HL-60 (cell line): ENCODE measurements at regions not wholly inside any gene's neighbourhood (a gene's known extent, or its start where the extent isn't known, plus 50 kb on each side); places are given as distances from the start of the nearest gene placed in this dataset.

Experiments used
- GABPA ChIP-seq: IDR thresholded peaks from 2 replicates; pipeline ENCODE4 v1.6.1; 2012; ENCODE audit warnings: low read depth
- POLR2AphosphoS5 ChIP-seq: IDR thresholded peaks from 2 replicates; pipeline ENCODE4 v1.6.1; 2012; ENCODE audit warnings: low read depth
- SPI1 ChIP-seq: IDR thresholded peaks from 2 replicates; pipeline ENCODE4 v1.6.1; 2012; ENCODE audit warnings: low read depth, mild to moderate bottlenecking, borderline replicate concordance
- TF ChIP-seq, protein P1 (sequence below): IDR thresholded peaks from one replicate; pipeline ENCODE4 v1.5.1; 2011; ENCODE audit warnings: low read length, control low read depth, inconsistent platforms; ENCODE audit not compliant: insufficient read depth
- TF ChIP-seq, protein P2 (sequence below): IDR thresholded peaks from 2 replicates; pipeline ENCODE4 v1.6.1; 2012; ENCODE audit warnings: low read depth; ENCODE audit not compliant: insufficient replicate concordance

DNA sequence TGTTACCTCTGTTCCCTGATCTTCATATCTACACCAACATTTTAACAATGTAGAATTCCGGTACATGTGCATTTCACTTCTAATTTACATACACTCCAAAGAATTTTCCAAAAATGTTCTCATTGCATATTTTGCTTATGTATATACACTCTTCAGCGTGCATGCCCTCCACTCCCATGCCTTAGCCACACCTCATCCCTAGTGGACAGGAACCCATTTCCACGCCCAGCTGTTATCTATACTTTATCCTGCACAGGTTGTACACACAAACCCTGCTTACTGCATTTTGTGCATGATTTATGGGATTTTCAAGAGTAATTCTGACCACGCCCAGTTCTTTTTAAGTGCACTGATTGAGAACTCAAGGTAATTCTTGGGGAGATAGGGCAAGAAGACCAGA, 102.4 kb downstream of the TFAP2C start:
- TF ChIP-seq SPI1 (no peak), POLR2AphosphoS5 (no peak), GABPA (no peak)
- TF ChIP-seq, protein P1, sequence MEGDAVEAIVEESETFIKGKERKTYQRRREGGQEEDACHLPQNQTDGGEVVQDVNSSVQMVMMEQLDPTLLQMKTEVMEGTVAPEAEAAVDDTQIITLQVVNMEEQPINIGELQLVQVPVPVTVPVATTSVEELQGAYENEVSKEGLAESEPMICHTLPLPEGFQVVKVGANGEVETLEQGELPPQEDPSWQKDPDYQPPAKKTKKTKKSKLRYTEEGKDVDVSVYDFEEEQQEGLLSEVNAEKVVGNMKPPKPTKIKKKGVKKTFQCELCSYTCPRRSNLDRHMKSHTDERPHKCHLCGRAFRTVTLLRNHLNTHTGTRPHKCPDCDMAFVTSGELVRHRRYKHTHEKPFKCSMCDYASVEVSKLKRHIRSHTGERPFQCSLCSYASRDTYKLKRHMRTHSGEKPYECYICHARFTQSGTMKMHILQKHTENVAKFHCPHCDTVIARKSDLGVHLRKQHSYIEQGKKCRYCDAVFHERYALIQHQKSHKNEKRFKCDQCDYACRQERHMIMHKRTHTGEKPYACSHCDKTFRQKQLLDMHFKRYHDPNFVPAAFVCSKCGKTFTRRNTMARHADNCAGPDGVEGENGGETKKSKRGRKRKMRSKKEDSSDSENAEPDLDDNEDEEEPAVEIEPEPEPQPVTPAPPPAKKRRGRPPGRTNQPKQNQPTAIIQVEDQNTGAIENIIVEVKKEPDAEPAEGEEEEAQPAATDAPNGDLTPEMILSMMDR = no peak
- TF ChIP-seq, protein P2, sequence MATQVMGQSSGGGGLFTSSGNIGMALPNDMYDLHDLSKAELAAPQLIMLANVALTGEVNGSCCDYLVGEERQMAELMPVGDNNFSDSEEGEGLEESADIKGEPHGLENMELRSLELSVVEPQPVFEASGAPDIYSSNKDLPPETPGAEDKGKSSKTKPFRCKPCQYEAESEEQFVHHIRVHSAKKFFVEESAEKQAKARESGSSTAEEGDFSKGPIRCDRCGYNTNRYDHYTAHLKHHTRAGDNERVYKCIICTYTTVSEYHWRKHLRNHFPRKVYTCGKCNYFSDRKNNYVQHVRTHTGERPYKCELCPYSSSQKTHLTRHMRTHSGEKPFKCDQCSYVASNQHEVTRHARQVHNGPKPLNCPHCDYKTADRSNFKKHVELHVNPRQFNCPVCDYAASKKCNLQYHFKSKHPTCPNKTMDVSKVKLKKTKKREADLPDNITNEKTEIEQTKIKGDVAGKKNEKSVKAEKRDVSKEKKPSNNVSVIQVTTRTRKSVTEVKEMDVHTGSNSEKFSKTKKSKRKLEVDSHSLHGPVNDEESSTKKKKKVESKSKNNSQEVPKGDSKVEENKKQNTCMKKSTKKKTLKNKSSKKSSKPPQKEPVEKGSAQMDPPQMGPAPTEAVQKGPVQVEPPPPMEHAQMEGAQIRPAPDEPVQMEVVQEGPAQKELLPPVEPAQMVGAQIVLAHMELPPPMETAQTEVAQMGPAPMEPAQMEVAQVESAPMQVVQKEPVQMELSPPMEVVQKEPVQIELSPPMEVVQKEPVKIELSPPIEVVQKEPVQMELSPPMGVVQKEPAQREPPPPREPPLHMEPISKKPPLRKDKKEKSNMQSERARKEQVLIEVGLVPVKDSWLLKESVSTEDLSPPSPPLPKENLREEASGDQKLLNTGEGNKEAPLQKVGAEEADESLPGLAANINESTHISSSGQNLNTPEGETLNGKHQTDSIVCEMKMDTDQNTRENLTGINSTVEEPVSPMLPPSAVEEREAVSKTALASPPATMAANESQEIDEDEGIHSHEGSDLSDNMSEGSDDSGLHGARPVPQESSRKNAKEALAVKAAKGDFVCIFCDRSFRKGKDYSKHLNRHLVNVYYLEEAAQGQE = no peak
